ENCODE measurements at regions not wholly inside any gene's neighbourhood (a gene's known extent, or its start where the extent isn't known, plus 50 kb on each side); places are given as distances from the start of the nearest gene placed in this dataset.
"Not testable (repeated sequence)": the region's sequence is repeated elsewhere in the genome, so short reads cannot be mapped to it uniquely, and the experiment has no call there.

GRCh38 chr9:41352390-41352789, 163.3 kb upstream of the ZNG1F start:
- not testable (repeated sequence) for TF ChIP-seq EMX1 (CRISPR knock-in tag; IDR thresholded peaks at IDR 0.05); JUN (CRISPR knock-in tag; IDR thresholded peaks at IDR 0.05); ATF6 (CRISPR knock-in tag; IDR thresholded peaks at IDR 0.05); ATF3 (CRISPR knock-in tag; conservative IDR thresholded peaks at IDR 0.05); ATF2 (CRISPR knock-in tag; IDR thresholded peaks at IDR 0.05; ENCODE audit: borderline replicate concordance, low read depth)

All from WTC11 (cell line).